K562 (cell line): ENCODE measurements at regions not wholly inside any gene's neighbourhood (a gene's known extent, or its start where the extent isn't known, plus 50 kb on each side); places are given as distances from the start of the nearest gene placed in this dataset.

Experiments used
- EP300 ChIP-seq: IDR thresholded peaks from 2 replicates; pipeline ENCODE4 v1.6.1; 2012; ENCODE audit warnings: low read length, improper control_type of control experiment
- ILF3 ChIP-seq: fragments of 450-650 bp; IDR thresholded peaks from 2 replicates; pipeline ENCODE4 v1.6.1; 2018; ENCODE audit warnings: antibody characterized with exemption, mild to moderate bottlenecking, moderate library complexity, borderline replicate concordance
- KAT7 ChIP-seq: sonication (generic); formaldehyde crosslinking; IDR thresholded peaks from 2 replicates; pipeline ENCODE4 v1.8.0; 2022; ENCODE audit warnings: missing genetic modification reagents, mild to moderate bottlenecking, borderline replicate concordance
- KDM2B ChIP-seq: fragments of 250-450 bp; sonication (Bioruptor Pico); IDR thresholded peaks from 2 replicates; pipeline ENCODE4 v1.8.0; 2021; ENCODE audit warnings: mild to moderate bottlenecking, moderate library complexity
- MAFK ChIP-seq: IDR thresholded peaks from 2 replicates; pipeline ENCODE4 v1.6.1; 2011; ENCODE audit warnings: low read length, improper control_type of control experiment
- STAT5B ChIP-seq: fragments of 250-450 bp; sonication (Bioruptor Pico); IDR thresholded peaks from 2 replicates; pipeline ENCODE4 v1.8.0; 2021; ENCODE audit warnings: mild to moderate bottlenecking, inconsistent platforms
- ZNF3 ChIP-seq: fragments of 250-450 bp; sonication (Bioruptor Pico); IDR thresholded peaks from 2 replicates; pipeline ENCODE4 v1.5.0; 2021; ENCODE audit warnings: mild to moderate bottlenecking, moderate library complexity
- TF ChIP-seq, protein P1 (sequence below): fragments of 250-450 bp; sonication (Bioruptor Pico); IDR thresholded peaks from 2 replicates; pipeline ENCODE4 v1.5.0; 2021; ENCODE audit warnings: mild to moderate bottlenecking, moderate library complexity
- TF ChIP-seq, protein P2 (sequence below): fragments of 450-650 bp; IDR thresholded peaks from 2 replicates; pipeline ENCODE4 v1.6.1; 2016; ENCODE audit warnings: borderline replicate concordance
- TF ChIP-seq, protein P3 (sequence below), 2 experiments: IDR thresholded peaks; 2 replicates each; pipeline ENCODE4 v1.6.1; 2012; ENCODE audit warnings: improper control_type of control experiment in 2 of 2, low read depth in 2 of 2, low read length in 2 of 2, borderline replicate concordance in 1 of 2

DNA sequence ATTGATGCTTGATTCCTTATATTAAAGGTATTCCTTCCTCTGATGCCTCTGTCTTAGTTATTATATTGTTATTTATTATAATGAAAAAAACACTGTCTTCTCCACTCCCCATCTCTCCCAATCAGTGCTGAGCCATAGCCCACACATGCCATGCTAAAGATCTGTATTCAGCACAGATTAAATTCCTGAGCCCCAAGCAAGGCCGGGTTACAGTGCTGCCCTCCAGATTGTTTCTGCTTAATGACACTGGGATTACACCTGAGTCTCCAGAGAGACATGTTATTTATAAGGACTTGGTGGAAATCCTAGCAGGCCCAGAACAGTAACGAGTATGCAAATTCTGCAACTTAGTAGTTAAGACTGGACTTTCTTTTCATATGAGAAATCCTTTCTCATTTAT is 305.9 kb upstream of the UMPS start (continued):
- TF ChIP-seq, protein P1, sequence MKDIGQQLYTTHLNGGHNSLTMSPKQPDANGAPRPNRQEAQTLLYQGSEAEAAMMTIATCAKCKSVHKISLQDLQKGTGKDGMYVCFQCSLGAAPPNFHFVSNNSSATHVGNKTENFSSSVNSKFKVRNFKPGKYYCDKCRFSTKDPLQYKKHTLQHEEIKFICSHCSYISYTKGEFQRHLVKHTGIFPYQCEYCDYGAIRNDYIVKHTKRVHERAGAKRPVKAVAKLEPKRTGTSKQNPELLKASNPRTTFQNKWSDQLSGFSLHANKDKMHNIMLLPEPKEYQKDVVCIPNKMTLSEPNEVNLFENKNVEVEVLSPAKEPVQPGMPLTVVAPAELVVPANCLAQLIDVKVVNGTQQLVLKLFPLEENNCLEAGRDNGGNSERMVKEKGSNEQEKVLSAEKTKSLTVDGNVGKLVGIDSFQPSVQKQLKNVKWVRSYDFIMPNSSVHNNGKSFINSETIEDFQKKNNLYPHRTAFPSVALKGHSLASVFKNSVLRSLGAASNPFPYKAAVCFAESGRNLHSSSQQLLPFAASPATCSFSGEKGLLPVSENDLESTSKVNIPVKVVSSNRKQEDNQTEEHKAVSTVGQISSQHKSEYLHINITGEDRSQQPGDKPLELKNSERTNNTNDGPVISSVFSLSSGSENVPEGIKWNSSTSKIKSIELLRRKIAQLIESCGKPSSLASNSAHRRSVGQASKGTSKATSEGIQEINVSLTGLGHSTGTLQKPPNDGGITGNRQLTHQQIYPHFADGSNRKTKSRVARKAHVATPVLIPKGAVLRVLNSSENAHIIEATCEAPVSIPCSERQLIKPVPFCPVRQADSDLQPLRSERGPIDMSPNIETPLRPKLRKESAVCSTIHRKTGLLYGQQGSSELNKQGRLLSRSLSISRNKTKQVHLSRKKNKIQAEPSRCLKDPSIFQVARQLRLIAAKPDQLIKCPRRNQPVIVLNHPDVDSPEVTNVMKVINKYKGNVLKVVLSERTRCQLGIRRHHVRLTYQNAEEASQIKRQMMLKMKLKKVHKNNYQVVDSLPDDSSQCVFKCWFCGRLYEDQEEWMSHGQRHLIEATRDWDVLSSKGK (CRISPR knock-in tag): no peak
- TF ChIP-seq, protein P2, sequence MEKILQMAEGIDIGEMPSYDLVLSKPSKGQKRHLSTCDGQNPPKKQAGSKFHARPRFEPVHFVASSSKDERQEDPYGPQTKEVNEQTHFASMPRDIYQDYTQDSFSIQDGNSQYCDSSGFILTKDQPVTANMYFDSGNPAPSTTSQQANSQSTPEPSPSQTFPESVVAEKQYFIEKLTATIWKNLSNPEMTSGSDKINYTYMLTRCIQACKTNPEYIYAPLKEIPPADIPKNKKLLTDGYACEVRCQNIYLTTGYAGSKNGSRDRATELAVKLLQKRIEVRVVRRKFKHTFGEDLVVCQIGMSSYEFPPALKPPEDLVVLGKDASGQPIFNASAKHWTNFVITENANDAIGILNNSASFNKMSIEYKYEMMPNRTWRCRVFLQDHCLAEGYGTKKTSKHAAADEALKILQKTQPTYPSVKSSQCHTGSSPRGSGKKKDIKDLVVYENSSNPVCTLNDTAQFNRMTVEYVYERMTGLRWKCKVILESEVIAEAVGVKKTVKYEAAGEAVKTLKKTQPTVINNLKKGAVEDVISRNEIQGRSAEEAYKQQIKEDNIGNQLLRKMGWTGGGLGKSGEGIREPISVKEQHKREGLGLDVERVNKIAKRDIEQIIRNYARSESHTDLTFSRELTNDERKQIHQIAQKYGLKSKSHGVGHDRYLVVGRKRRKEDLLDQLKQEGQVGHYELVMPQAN: no peak
- no peak for TF ChIP-seq KDM2B (CRISPR knock-in tag)
- TF ChIP-seq ZNF3: no peak
- TF ChIP-seq EP300: no peak
- no peak for TF ChIP-seq ILF3
- TF ChIP-seq, protein P3, sequence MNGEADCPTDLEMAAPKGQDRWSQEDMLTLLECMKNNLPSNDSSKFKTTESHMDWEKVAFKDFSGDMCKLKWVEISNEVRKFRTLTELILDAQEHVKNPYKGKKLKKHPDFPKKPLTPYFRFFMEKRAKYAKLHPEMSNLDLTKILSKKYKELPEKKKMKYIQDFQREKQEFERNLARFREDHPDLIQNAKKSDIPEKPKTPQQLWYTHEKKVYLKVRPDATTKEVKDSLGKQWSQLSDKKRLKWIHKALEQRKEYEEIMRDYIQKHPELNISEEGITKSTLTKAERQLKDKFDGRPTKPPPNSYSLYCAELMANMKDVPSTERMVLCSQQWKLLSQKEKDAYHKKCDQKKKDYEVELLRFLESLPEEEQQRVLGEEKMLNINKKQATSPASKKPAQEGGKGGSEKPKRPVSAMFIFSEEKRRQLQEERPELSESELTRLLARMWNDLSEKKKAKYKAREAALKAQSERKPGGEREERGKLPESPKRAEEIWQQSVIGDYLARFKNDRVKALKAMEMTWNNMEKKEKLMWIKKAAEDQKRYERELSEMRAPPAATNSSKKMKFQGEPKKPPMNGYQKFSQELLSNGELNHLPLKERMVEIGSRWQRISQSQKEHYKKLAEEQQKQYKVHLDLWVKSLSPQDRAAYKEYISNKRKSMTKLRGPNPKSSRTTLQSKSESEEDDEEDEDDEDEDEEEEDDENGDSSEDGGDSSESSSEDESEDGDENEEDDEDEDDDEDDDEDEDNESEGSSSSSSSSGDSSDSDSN (IDR thresholded peaks at IDR 0.05; ENCODE audit: borderline replicate concordance in 1 of 2, low read depth in 2 of 2, low read length in 2 of 2): no peak
- no peak for TF ChIP-seq MAFK
- TF ChIP-seq KAT7: no peak
- TF ChIP-seq STAT5B: no peak
- TF ChIP-seq, all 486 proteins: peak for 0
